NCI-H2196 treated with DMSO at 0.1 percent for 48 hours (cell line): ENCODE measurements at regions not wholly inside any gene's neighbourhood (a gene's known extent, or its start where the extent isn't known, plus 50 kb on each side); places are given as distances from the start of the nearest gene placed in this dataset.

Experiments
- DNase-seq: peaks from one replicate; lab custom pipeline; 2025; ENCODE audit not compliant: unreplicated experiment; lab: John Stamatoyannopoulos, UW

GRCh38 chr9:129390541-129390940 lies 212.5 kb upstream of the IER5L start:
- DNase-seq: no peak

GRCh38 chr9:129387822-129388221 lies 209.8 kb upstream of the IER5L start:
- no peak for DNase-seq

GRCh38 chr9:129386812-129387177 lies 208.7 kb upstream of the IER5L start:
- DNase-seq: no peak

GRCh38 chr9:129385211-129385934 lies 207.3 kb upstream of the IER5L start:
- DNase-seq: no peak

GRCh38 chr9:129384491-129385210 lies 206.6 kb upstream of the IER5L start:
- DNase-seq: no peak

- DNase-seq: peak; percentile 54
These were observed 205.8 kb upstream of the IER5L start for GRCh38 chr9:129383561-129384490.

GRCh38 chr9:129383019-129383560 lies 205.0 kb upstream of the IER5L start:
- DNase-seq: peak; percentile 66

GRCh38 chr9:129382281-129383018 lies 204.4 kb upstream of the IER5L start:
- DNase-seq: peak; percentile 59

- DNase-seq: no peak
These were observed 203.5 kb upstream of the IER5L start for GRCh38 chr9:129381481-129381957.

GRCh38 chr9:129380961-129381401 lies 202.9 kb upstream of the IER5L start:
- no peak for DNase-seq

- no peak for DNase-seq
These were observed 201.8 kb upstream of the IER5L start for GRCh38 chr9:129379886-129380285.

- no peak for DNase-seq
These were observed 201.2 kb upstream of the IER5L start for GRCh38 chr9:129379181-129379836.

- no peak for DNase-seq
These were observed 200.0 kb upstream of the IER5L start for GRCh38 chr9:129377931-129378661.

- DNase-seq: no peak
These were observed 199.1 kb upstream of the IER5L start for GRCh38 chr9:129377181-129377580.

- no peak for DNase-seq
These were observed 197.8 kb upstream of the IER5L start for GRCh38 chr9:129375845-129376244.

GRCh38 chr9:129374651-129375050 lies 196.6 kb upstream of the IER5L start:
- DNase-seq: no peak

- DNase-seq: no peak
These were observed 196.2 kb upstream of the IER5L start for GRCh38 chr9:129374231-129374630.

- no peak for DNase-seq
These were observed 195.3 kb upstream of the IER5L start for GRCh38 chr9:129373361-129373760.

- DNase-seq: no peak
These were observed 192.7 kb upstream of the IER5L start for GRCh38 chr9:129370770-129371169.
